WI38 (cell line): ENCODE measurements at regions not wholly inside any gene's neighbourhood (a gene's known extent, or its start where the extent isn't known, plus 50 kb on each side); places are given as distances from the start of the nearest gene placed in this dataset.
"Not testable (repeated sequence)": the region's sequence is repeated elsewhere in the genome, so short reads cannot be mapped to it uniquely, and the experiment has no call there.

ENCODE experiments used
- H3K4me3 ChIP-seq: 2 replicates; pipeline ENCODE4 v1.5.1; 2011; ENCODE audit warnings: low read depth, mild to moderate bottlenecking, control low read depth, low read length
- CTCF ChIP-seq: IDR thresholded peaks from 2 replicates; pipeline ENCODE4 v1.5.1; 2012; ENCODE audit warnings: low read depth, mild to moderate bottlenecking, control low read depth, low read length

- no peak overlapping the region for H3K4me3 ChIP-seq
- TF ChIP-seq CTCF, result no peak
Measured at GRCh38 chr2:192419786-192420185, 225.1 kb upstream of the TMEFF2 start.

GRCh38 chr2:192416060-192416459 is 221.3 kb upstream of the TMEFF2 start:
- no peak overlapping the region for H3K4me3 ChIP-seq
- no peak for TF ChIP-seq CTCF

GRCh38 chr2:192414794-192415193 is 220.1 kb upstream of the TMEFF2 start:
- no peak for TF ChIP-seq CTCF
- H3K4me3 ChIP-seq, result no peak overlapping the region

- no peak overlapping the region for H3K4me3 ChIP-seq
- no peak for TF ChIP-seq CTCF
Measured at GRCh38 chr2:192413812-192414681, 219.3 kb upstream of the TMEFF2 start.

- not testable (repeated sequence) for H3K4me3 ChIP-seq
Measured at GRCh38 chr2:192412866-192413265, 218.1 kb upstream of the TMEFF2 start.

GRCh38 chr2:192412394-192412793 is 217.7 kb upstream of the TMEFF2 start:
- H3K4me3 ChIP-seq, result no peak overlapping the region
- TF ChIP-seq CTCF, result no peak

GRCh38 chr2:192411755-192412154 is 217.0 kb upstream of the TMEFF2 start:
- no peak for TF ChIP-seq CTCF
- H3K4me3 ChIP-seq, result no peak overlapping the region

- no peak for TF ChIP-seq CTCF
- H3K4me3 ChIP-seq, result no peak overlapping the region
Measured at GRCh38 chr2:192410319-192410718, 215.6 kb upstream of the TMEFF2 start.
